ENCODE measurements at regions not wholly inside any gene's neighbourhood (a gene's known extent, or its start where the extent isn't known, plus 50 kb on each side); places are given as distances from the start of the nearest gene placed in this dataset.

GRCh38 chr7:15845868-15846267, 159.4 kb upstream of the MEOX2 start:
- TF ChIP-seq CTCF (IDR thresholded peaks at IDR 0.05; ENCODE audit: poor library complexity, severe bottlenecking): no peak
- Histone ChIP-seq H3K27me3 (ENCODE audit: insufficient read depth, poor library complexity, severe bottlenecking) (peaks cover 7% of the 10 kb centered on the region), H3K9me3 (ENCODE audit: severe bottlenecking) (no peaks in the 10 kb centered on the region), H3K27ac (ENCODE audit: poor library complexity, severe bottlenecking) (no peak overlapping the region), H3K36me3 (ENCODE audit: low read depth) (no peaks in the 10 kb centered on the region), H3K4me1 (ENCODE audit: insufficient read depth, poor library complexity, severe bottlenecking) (no peaks in the 10 kb centered on the region), H3K4me3 (ENCODE audit: severe bottlenecking) (no peak overlapping the region)
- no peak for DNase-seq (ENCODE audit: low spot score)
- ATAC-seq (ENCODE audit: low read depth): no peak

DNA sequence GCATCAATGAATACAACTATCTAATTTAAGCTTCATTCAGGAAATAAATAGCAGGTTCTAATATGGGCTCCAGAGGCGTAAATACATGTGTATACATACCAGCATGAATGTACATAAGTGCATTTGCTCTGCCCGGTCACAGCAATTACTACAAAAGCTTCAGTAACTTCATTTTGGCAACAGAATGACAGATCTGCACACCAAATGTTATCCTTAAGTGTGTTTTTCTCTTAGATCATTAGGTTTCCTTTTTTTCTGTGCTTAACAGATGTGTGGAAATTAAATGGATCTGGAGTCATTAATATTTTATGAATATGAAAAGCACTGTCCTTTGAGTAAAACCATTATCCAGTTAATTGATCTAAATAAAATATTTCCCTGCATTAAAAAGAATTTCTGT, 159.0 kb upstream of the MEOX2 start:
- no peak overlapping the region for H3K4me3 ChIP-seq (ENCODE audit: severe bottlenecking)
- H3K27ac ChIP-seq (ENCODE audit: poor library complexity, severe bottlenecking): no peak overlapping the region
- H3K36me3 ChIP-seq (ENCODE audit: low read depth): no peaks in the 10 kb centered on the region
- no peak for TF ChIP-seq CTCF (IDR thresholded peaks at IDR 0.05; ENCODE audit: poor library complexity, severe bottlenecking)
- ATAC-seq (ENCODE audit: low read depth) (no peak), DNase-seq (ENCODE audit: low spot score) (no peak)
- H3K9me3 ChIP-seq (ENCODE audit: severe bottlenecking): no peaks in the 10 kb centered on the region
- H3K4me1 ChIP-seq (ENCODE audit: insufficient read depth, poor library complexity, severe bottlenecking): no peaks in the 10 kb centered on the region
- peaks cover 8% of the 10 kb centered on the region for H3K27me3 ChIP-seq (ENCODE audit: insufficient read depth, poor library complexity, severe bottlenecking)

DNA sequence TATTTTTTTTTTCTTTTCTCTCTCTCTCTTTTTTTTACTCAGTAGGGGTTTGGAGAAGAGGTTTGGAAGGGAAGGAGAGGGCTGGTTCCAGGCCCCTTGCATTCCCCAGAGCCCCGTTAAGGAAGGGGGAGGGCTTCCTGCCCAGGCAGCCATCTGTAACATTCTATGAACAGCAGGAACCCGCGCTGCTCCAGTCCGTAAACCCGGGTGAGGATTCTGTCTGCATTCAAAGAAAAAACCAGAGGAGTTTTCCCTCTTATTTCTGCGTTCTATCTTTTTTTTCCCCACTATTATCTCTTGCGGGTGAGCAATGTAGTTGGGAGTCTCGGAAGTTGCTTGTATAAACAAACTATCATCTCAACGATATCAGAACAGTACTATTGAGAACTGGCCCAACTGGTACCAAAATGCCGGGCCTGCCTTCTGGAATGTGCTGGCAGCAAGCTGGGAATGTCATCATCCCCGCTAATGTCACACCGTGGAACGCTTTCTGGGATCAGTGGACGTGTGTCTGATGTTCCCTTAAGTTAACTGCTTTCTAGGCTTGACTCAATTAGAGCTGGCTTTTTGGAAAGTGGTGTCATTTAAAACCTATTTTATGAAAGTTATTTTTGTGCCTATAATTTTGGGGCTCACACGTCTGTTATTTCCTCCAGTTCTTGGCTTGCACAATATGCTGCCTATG, 153.1 kb upstream of the MEOX2 start:
- no peaks in the 10 kb centered on the region for H3K9me3 ChIP-seq (ENCODE audit: severe bottlenecking)
- H3K27me3 ChIP-seq (ENCODE audit: insufficient read depth, poor library complexity, severe bottlenecking): peaks cover 14% of the 10 kb centered on the region
- TF ChIP-seq CTCF (IDR thresholded peaks at IDR 0.05; ENCODE audit: poor library complexity, severe bottlenecking): no peak
- no peak overlapping the region for H3K27ac ChIP-seq (ENCODE audit: poor library complexity, severe bottlenecking)
- no peak for DNase-seq (ENCODE audit: low spot score)
- no peak overlapping the region for H3K4me3 ChIP-seq (ENCODE audit: severe bottlenecking)
- no peak for ATAC-seq (ENCODE audit: low read depth)
- no peaks in the 10 kb centered on the region for H3K36me3 ChIP-seq (ENCODE audit: low read depth)
- H3K4me1 ChIP-seq (ENCODE audit: insufficient read depth, poor library complexity, severe bottlenecking): no peaks in the 10 kb centered on the region

- Histone ChIP-seq H3K9me3 (ENCODE audit: severe bottlenecking) (no peaks in the 10 kb centered on the region), H3K27ac (ENCODE audit: poor library complexity, severe bottlenecking) (no peak overlapping the region), H3K27me3 (ENCODE audit: insufficient read depth, poor library complexity, severe bottlenecking) (peaks cover 14% of the 10 kb centered on the region), H3K4me3 (ENCODE audit: severe bottlenecking) (no peak overlapping the region), H3K36me3 (ENCODE audit: low read depth) (no peaks in the 10 kb centered on the region), H3K4me1 (ENCODE audit: insufficient read depth, poor library complexity, severe bottlenecking) (no peaks in the 10 kb centered on the region)
- DNase-seq (ENCODE audit: low spot score) (no peak), ATAC-seq (ENCODE audit: low read depth) (no peak)
- TF ChIP-seq CTCF (IDR thresholded peaks at IDR 0.05; ENCODE audit: poor library complexity, severe bottlenecking): no peak
Observed at GRCh38 chr7:15838265-15838664, 151.8 kb upstream of the MEOX2 start.

DNA sequence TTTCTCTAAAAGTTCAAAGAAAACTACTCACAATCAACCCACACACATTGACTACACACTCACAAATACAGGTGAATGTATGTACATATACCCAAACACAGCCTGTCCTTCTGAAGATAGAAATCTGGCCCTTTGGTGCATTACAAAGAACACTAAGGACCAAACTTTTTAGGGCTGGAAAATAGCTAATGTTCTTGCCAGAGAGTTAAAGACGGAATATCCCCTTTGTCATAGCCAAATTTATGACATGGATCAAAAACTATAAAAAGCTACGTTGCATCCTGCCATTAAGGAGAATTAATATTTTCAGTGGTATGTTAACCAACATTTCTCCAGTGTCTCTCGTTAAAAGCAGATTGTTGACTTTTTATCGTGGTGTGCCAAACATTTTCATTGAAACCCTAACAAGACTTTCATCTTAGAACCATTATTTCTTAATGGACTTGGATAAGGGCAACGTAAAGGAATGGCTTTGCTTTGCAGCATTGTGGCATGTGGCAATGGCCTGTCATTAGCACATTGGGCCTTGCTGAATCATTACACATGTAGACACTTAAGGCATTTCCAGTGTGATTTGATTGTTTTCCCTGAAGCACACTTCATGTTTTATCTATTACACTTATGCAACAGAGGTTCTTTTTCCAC, 150.9 kb upstream of the MEOX2 start:
- no peak overlapping the region for H3K4me3 ChIP-seq (ENCODE audit: severe bottlenecking)
- TF ChIP-seq CTCF (IDR thresholded peaks at IDR 0.05; ENCODE audit: poor library complexity, severe bottlenecking): no peak
- H3K9me3 ChIP-seq (ENCODE audit: severe bottlenecking): no peaks in the 10 kb centered on the region
- DNase-seq (ENCODE audit: low spot score) (no peak), ATAC-seq (ENCODE audit: low read depth) (no peak)
- peaks cover 14% of the 10 kb centered on the region for H3K27me3 ChIP-seq (ENCODE audit: insufficient read depth, poor library complexity, severe bottlenecking)
- no peaks in the 10 kb centered on the region for H3K4me1 ChIP-seq (ENCODE audit: insufficient read depth, poor library complexity, severe bottlenecking)
- no peaks in the 10 kb centered on the region for H3K36me3 ChIP-seq (ENCODE audit: low read depth)
- H3K27ac ChIP-seq (ENCODE audit: poor library complexity, severe bottlenecking): no peak overlapping the region
